ENCODE measurements at regions not wholly inside any gene's neighbourhood (a gene's known extent, or its start where the extent isn't known, plus 50 kb on each side); places are given as distances from the start of the nearest gene placed in this dataset.

GRCh38 chr3:154716170-154716569 is 286.2 kb upstream of the GPR149 start:
- no peak overlapping the region for H3K4me3 Mint-ChIP-seq
- no peak for TF ChIP-seq CTCF (IDR thresholded peaks at IDR 0.05; ENCODE audit: unreplicated experiment in 3 of 3)
- no peak overlapping the region for H3K27ac Mint-ChIP-seq
- H3K9me3 Mint-ChIP-seq, result no peaks in the 10 kb centered on the region
- H3K27me3 Mint-ChIP-seq (ENCODE audit: low read depth), result no peaks in the 10 kb centered on the region
- H3K36me3 Mint-ChIP-seq (ENCODE audit: low read depth), result no peaks in the 10 kb centered on the region
- no peaks in the 10 kb centered on the region for H3K4me1 Mint-ChIP-seq

GRCh38 chr3:154708554-154708953 is 278.6 kb upstream of the GPR149 start:
- Mint-ChIP-seq H3K27ac (no peak overlapping the region), H3K4me3 (no peak overlapping the region), H3K36me3 (ENCODE audit: low read depth) (no peaks in the 10 kb centered on the region)

GRCh38 chr3:154701055-154701454 is 271.1 kb upstream of the GPR149 start:
- Mint-ChIP-seq H3K9me3 (no peaks in the 10 kb centered on the region), H3K4me3 (no peak overlapping the region), H3K36me3 (ENCODE audit: low read depth) (no peaks in the 10 kb centered on the region), H3K27me3 (ENCODE audit: low read depth) (no peaks in the 10 kb centered on the region), H3K27ac (no peak overlapping the region), H3K4me1 (no peaks in the 10 kb centered on the region)
- TF ChIP-seq CTCF (IDR thresholded peaks at IDR 0.05; ENCODE audit: unreplicated experiment in 3 of 3), result no peak

More at GRCh38 chr3:154708554-154708953, 278.6 kb upstream of the GPR149 start:
- Mint-ChIP-seq H3K27me3 (ENCODE audit: low read depth) (no peaks in the 10 kb centered on the region), H3K9me3 (no peaks in the 10 kb centered on the region), H3K4me1 (no peaks in the 10 kb centered on the region)
- no peak for TF ChIP-seq CTCF (IDR thresholded peaks at IDR 0.05; ENCODE audit: unreplicated experiment in 3 of 3)

- H3K27ac Mint-ChIP-seq, result no peak overlapping the region
- TF ChIP-seq CTCF (IDR thresholded peaks at IDR 0.05; ENCODE audit: unreplicated experiment in 3 of 3), result no peak
These were observed 260.4 kb upstream of the GPR149 start for GRCh38 chr3:154690413-154690812.

GRCh38 chr3:154684440-154684839 is 254.4 kb upstream of the GPR149 start:
- no peak for TF ChIP-seq CTCF (IDR thresholded peaks at IDR 0.05; ENCODE audit: unreplicated experiment in 3 of 3)
- Mint-ChIP-seq H3K4me1 (no peaks in the 10 kb centered on the region), H3K9me3 (peaks cover 9% of the 10 kb centered on the region), H3K4me3 (no peak overlapping the region), H3K36me3 (ENCODE audit: low read depth) (no peaks in the 10 kb centered on the region), H3K27ac (peak overlapping the region in 1 of 3 experiments; percentile 74), H3K27me3 (ENCODE audit: low read depth) (no peaks in the 10 kb centered on the region)

More at GRCh38 chr3:154690413-154690812, 260.4 kb upstream of the GPR149 start:
- Mint-ChIP-seq H3K27me3 (ENCODE audit: low read depth) (no peaks in the 10 kb centered on the region), H3K4me3 (no peak overlapping the region), H3K9me3 (no peaks in the 10 kb centered on the region), H3K36me3 (ENCODE audit: low read depth) (no peaks in the 10 kb centered on the region), H3K4me1 (no peaks in the 10 kb centered on the region)

GRCh38 chr3:154684021-154684420 is 254.0 kb upstream of the GPR149 start:
- H3K4me3 Mint-ChIP-seq, result no peak overlapping the region
- TF ChIP-seq CTCF (IDR thresholded peaks at IDR 0.05; ENCODE audit: unreplicated experiment in 3 of 3), result no peak
- peaks cover 9% of the 10 kb centered on the region for H3K9me3 Mint-ChIP-seq
- no peaks in the 10 kb centered on the region for H3K27me3 Mint-ChIP-seq (ENCODE audit: low read depth)
- no peaks in the 10 kb centered on the region for H3K36me3 Mint-ChIP-seq (ENCODE audit: low read depth)
- H3K27ac Mint-ChIP-seq, result peak overlapping the region in 1 of 3 experiments; percentile 74
- H3K4me1 Mint-ChIP-seq, result no peaks in the 10 kb centered on the region

Measured in nephron (organoid).